Neuronal stem cell (in vitro differentiated cells): ENCODE measurements at regions not wholly inside any gene's neighbourhood (a gene's known extent, or its start where the extent isn't known, plus 50 kb on each side); places are given as distances from the start of the nearest gene placed in this dataset.
"Not testable (repeated sequence)": the region's sequence is repeated elsewhere in the genome, so short reads cannot be mapped to it uniquely, and the experiment has no call there.

Experiments
- DNase-seq: peaks from one replicate; pipeline ENCODE4 v3.0.0-alpha.2; 2013; ENCODE audit warnings: low spot score
- H2AFZ ChIP-seq: one replicate; pipeline ENCODE4 v1.6.1; 2013; ENCODE audit warnings: mild to moderate bottlenecking, low read length, inconsistent platforms
- H2AK5ac ChIP-seq: 2 replicates; pipeline ENCODE4 v1.6.1; 2013; ENCODE audit warnings: low read depth, mild to moderate bottlenecking, inconsistent platforms, low read length, moderate library complexity, mixed read lengths
- H2BK120ac ChIP-seq: 2 replicates; pipeline ENCODE4 v1.6.1; 2013; ENCODE audit warnings: low read depth, mild to moderate bottlenecking, inconsistent platforms, low read length, moderate library complexity, mixed read lengths
- H2BK12ac ChIP-seq: one replicate; pipeline ENCODE4 v1.6.1; 2013; ENCODE audit warnings: low read length, inconsistent platforms
- H2BK15ac ChIP-seq: 2 replicates; pipeline ENCODE4 v1.6.1; 2013; ENCODE audit warnings: mild to moderate bottlenecking, low read length, inconsistent platforms, mixed read lengths
- H2BK5ac ChIP-seq: one replicate; pipeline ENCODE4 v1.6.1; 2013; ENCODE audit warnings: inconsistent platforms, mild to moderate bottlenecking, low read length, moderate library complexity
- H3K14ac ChIP-seq: one replicate; pipeline ENCODE4 v1.6.1; 2013; ENCODE audit warnings: low read length, inconsistent platforms
- H3K18ac ChIP-seq: 2 replicates; pipeline ENCODE4 v1.6.1; 2013; ENCODE audit warnings: low read length, inconsistent platforms
- H3K23ac ChIP-seq: 2 replicates; pipeline ENCODE4 v1.6.1; 2013; ENCODE audit warnings: low read depth, mild to moderate bottlenecking, mixed read lengths, low read length, inconsistent platforms; ENCODE audit not compliant: poor library complexity
- H3K27ac ChIP-seq: replicated peaks from 3 replicates; pipeline ENCODE4 v1.5.1; 2013; ENCODE audit warnings: low read length, inconsistent platforms
- H3K27me3 ChIP-seq, 3 experiments: 2 replicates each; pipeline ENCODE4 v1.6.1; 2013; ENCODE audit warnings: low read length in 3 of 3, mild to moderate bottlenecking in 2 of 3, inconsistent platforms in 1 of 3, low read depth in 1 of 3, mixed read lengths in 1 of 3, moderate library complexity in 1 of 3; ENCODE audit not compliant: control insufficient read depth in 3 of 3, insufficient read depth in 3 of 3
- H3K36me3 ChIP-seq, 2 donors: replicated peaks in 1 of 2; 2 replicates each; pipeline ENCODE4 v1.6.1; 2013; ENCODE audit warnings: low read length in 2 of 2; ENCODE audit not compliant: control insufficient read depth in 2 of 2, insufficient read depth in 2 of 2
- H3K4ac ChIP-seq: 2 replicates; pipeline ENCODE4 v1.6.1; 2013; ENCODE audit warnings: inconsistent platforms, mild to moderate bottlenecking, low read length, moderate library complexity
- H3K4me1 ChIP-seq, 2 donors: 1 replicate in 1 of 2; 2 replicates in 1 of 2; pipeline ENCODE4 v1.6.1; 2013; ENCODE audit warnings: low read length in 2 of 2, low read depth in 1 of 2; ENCODE audit not compliant: control insufficient read depth in 2 of 2, insufficient read depth in 1 of 2
- H3K4me2 ChIP-seq: one replicate; pipeline ENCODE4 v1.6.1; 2013; ENCODE audit warnings: mild to moderate bottlenecking, low read length, inconsistent platforms; ENCODE audit not compliant: insufficient read depth, poor library complexity, severe bottlenecking
- H3K4me3 ChIP-seq, 2 donors: 2 replicates each; pipeline ENCODE4 v1.5.1; 2013; ENCODE audit warnings: low read length in 2 of 2, mild to moderate bottlenecking in 2 of 2, inconsistent platforms in 1 of 2, moderate library complexity in 1 of 2
- H3K79me1 ChIP-seq: one replicate; pipeline ENCODE4 v1.6.1; 2013; ENCODE audit warnings: low read depth, mild to moderate bottlenecking, inconsistent platforms, low read length, moderate library complexity
- H3K9ac ChIP-seq: one replicate; pipeline ENCODE4 v1.6.1; 2013; ENCODE audit warnings: mild to moderate bottlenecking, low read depth, low read length, inconsistent platforms; ENCODE audit not compliant: poor library complexity
- H3K9me3 ChIP-seq, 2 donors: replicated peaks in 1 of 2; 2 replicates each; pipeline versions ENCODE3 to v1.6.1; 2013; ENCODE audit warnings: low read length in 2 of 2, mild to moderate bottlenecking in 2 of 2, inconsistent platforms in 1 of 2, low read depth in 1 of 2, mixed read lengths in 1 of 2, moderate library complexity in 1 of 2; ENCODE audit not compliant: control insufficient read depth in 2 of 2, insufficient read depth in 1 of 2
- H4K8ac ChIP-seq: one replicate; pipeline ENCODE4 v1.6.1; 2013; ENCODE audit warnings: low read depth, mild to moderate bottlenecking, inconsistent platforms, low read length, moderate library complexity
- H4K91ac ChIP-seq: one replicate; pipeline ENCODE4 v1.6.1; 2013; ENCODE audit warnings: low read length, low read depth, mild to moderate bottlenecking, inconsistent platforms; ENCODE audit not compliant: poor library complexity
- WGBS, 2 donors: extraction: QIAGEN DNeasy Blood & Tissue Kit; methylation state at CpG; one replicate each; pipeline ENCODE4 v1.1.7; 2013; ENCODE audit warnings: missing lambda C conversion rate in 2 of 2, mixed read lengths in 1 of 2; ENCODE audit not compliant: insufficient read length in 2 of 2, insufficient replicate concordance in 1 of 2; ENCODE audit errors: extremely low coverage in 2 of 2; 5-methylcytosine and 5-hydroxymethylcytosine counted together

GRCh38 chr12:114530417-114530816, 124.5 kb upstream of the TBX5 start:
- 100% methylated on average over 3 of the region's 7 CpGs; no CpG with 5 or more reads in 1 of the 2 donors for WGBS, 2 donors
- H4K91ac ChIP-seq = no peak overlapping the region

GRCh38 chr12:114529966-114530365, 124.0 kb upstream of the TBX5 start:
- no peak overlapping the region for H3K4me3 ChIP-seq
- no peak overlapping the region for H3K23ac ChIP-seq
- no peak overlapping the region for H3K18ac ChIP-seq
- no peaks in the 10 kb centered on the region for H3K79me1 ChIP-seq
- no peak overlapping the region for H3K4me2 ChIP-seq
- H3K4ac ChIP-seq = no peak overlapping the region
- H3K36me3 ChIP-seq = no peaks in the 10 kb centered on the region
- DNase-seq = no peak
- H2AK5ac ChIP-seq = no peak overlapping the region
- no peak overlapping the region for H2BK120ac ChIP-seq
- H3K9me3 ChIP-seq = no peaks in the 10 kb centered on the region
- H3K4me1 ChIP-seq = no peaks in the 10 kb centered on the region
- H2BK15ac ChIP-seq = no peak overlapping the region
- no peak overlapping the region for H4K91ac ChIP-seq
- no peaks in the 10 kb centered on the region for H3K27me3 ChIP-seq
- no peak overlapping the region for H2BK12ac ChIP-seq
- H3K14ac ChIP-seq = no peak overlapping the region
- no peak overlapping the region for H2BK5ac ChIP-seq
- no peak overlapping the region for H3K27ac ChIP-seq
- WGBS, 2 donors = no CpG with 5 or more reads among the region's 2 CpGs
- H4K8ac ChIP-seq = no peak overlapping the region
- no peak overlapping the region for H2AFZ ChIP-seq
- no peak overlapping the region for H3K9ac ChIP-seq

More at GRCh38 chr12:114530417-114530816, 124.5 kb upstream of the TBX5 start:
- Histone ChIP-seq H3K14ac (no peak overlapping the region), H4K8ac (no peak overlapping the region), H2BK15ac (no peak overlapping the region), H3K4me3 (no peak overlapping the region), H3K4ac (no peak overlapping the region), H2AFZ (no peak overlapping the region), H2AK5ac (no peak overlapping the region), H3K4me2 (no peak overlapping the region), H3K79me1 (no peaks in the 10 kb centered on the region), H2BK5ac (no peak overlapping the region), H3K27me3 (no peaks in the 10 kb centered on the region), H3K36me3 (no peaks in the 10 kb centered on the region), H2BK12ac (no peak overlapping the region), H3K23ac (no peak overlapping the region), H3K9ac (no peak overlapping the region), H2BK120ac (no peak overlapping the region), H3K27ac (no peak overlapping the region), H3K18ac (no peak overlapping the region), H3K9me3 (no peaks in the 10 kb centered on the region), H3K4me1 (no peaks in the 10 kb centered on the region)
- no peak for DNase-seq

- WGBS, 2 donors = no CpG with 5 or more reads among the region's 3 CpGs
- no peak overlapping the region for H2BK15ac ChIP-seq
- H3K79me1 ChIP-seq = no peaks in the 10 kb centered on the region
- H3K14ac ChIP-seq = no peak overlapping the region
- H3K4ac ChIP-seq = no peak overlapping the region
- no peak overlapping the region for H2BK12ac ChIP-seq
- H3K9ac ChIP-seq = no peak overlapping the region
- H4K8ac ChIP-seq = no peak overlapping the region
- no peaks in the 10 kb centered on the region for H3K4me1 ChIP-seq
- no peak overlapping the region for H2BK5ac ChIP-seq
- H2AK5ac ChIP-seq = no peak overlapping the region
- H3K27ac ChIP-seq = no peak overlapping the region
- H3K4me3 ChIP-seq = no peak overlapping the region
- H3K36me3 ChIP-seq = no peaks in the 10 kb centered on the region
- no peak overlapping the region for H3K18ac ChIP-seq
- H2BK120ac ChIP-seq = no peak overlapping the region
- no peak overlapping the region for H3K4me2 ChIP-seq
- no peak overlapping the region for H4K91ac ChIP-seq
- H3K27me3 ChIP-seq = no peaks in the 10 kb centered on the region
- H2AFZ ChIP-seq = no peak overlapping the region
- H3K23ac ChIP-seq = no peak overlapping the region
- DNase-seq = no peak
- no peaks in the 10 kb centered on the region for H3K9me3 ChIP-seq
Measured at GRCh38 chr12:114528766-114529165, 122.8 kb upstream of the TBX5 start.

GRCh38 chr12:114521160-114521559, 115.2 kb upstream of the TBX5 start:
- WGBS, 2 donors = no CpG with 5 or more reads among the region's 2 CpGs
- H4K8ac ChIP-seq = not testable (repeated sequence)

More at GRCh38 chr12:114521160-114521559, 115.2 kb upstream of the TBX5 start:
- H2BK15ac ChIP-seq, H3K4me1 ChIP-seq, H2BK12ac ChIP-seq, H3K23ac ChIP-seq, DNase-seq, H3K4me3 ChIP-seq, H3K14ac ChIP-seq, H3K79me1 ChIP-seq, H2AFZ ChIP-seq, H2AK5ac ChIP-seq, H3K27me3 ChIP-seq, H2BK5ac ChIP-seq, H3K18ac ChIP-seq, H4K91ac ChIP-seq, H3K9me3 ChIP-seq, H3K36me3 ChIP-seq, H3K27ac ChIP-seq, H3K4ac ChIP-seq, H3K9ac ChIP-seq, H3K4me2 ChIP-seq, H2BK120ac ChIP-seq: not testable (repeated sequence)
